Nephron (organoid): ENCODE measurements at regions not wholly inside any gene's neighbourhood (a gene's known extent, or its start where the extent isn't known, plus 50 kb on each side); places are given as distances from the start of the nearest gene placed in this dataset.

Source experiments
- H3K27ac Mint-ChIP-seq, 3 experiments: 2 replicates each; pipeline ENCODE4 v1.8.0; 2020; ENCODE audit warnings: mixed read lengths in 3 of 3, mild to moderate bottlenecking in 2 of 3, moderate library complexity in 1 of 3
- H3K27me3 Mint-ChIP-seq: 2 replicates; pipeline ENCODE4 v1.8.0; 2021; ENCODE audit warnings: low read depth, mild to moderate bottlenecking, moderate library complexity, mixed read lengths
- H3K36me3 Mint-ChIP-seq: 2 replicates; pipeline ENCODE4 v1.8.0; 2020; ENCODE audit warnings: low read depth, mixed read lengths
- H3K4me1 Mint-ChIP-seq: 2 replicates; pipeline ENCODE4 v1.8.0; 2020; ENCODE audit warnings: mixed read lengths
- H3K4me3 Mint-ChIP-seq, 3 experiments: 2 replicates each; pipeline ENCODE4 v1.8.0; 2020; ENCODE audit warnings: mild to moderate bottlenecking in 3 of 3, mixed read lengths in 3 of 3, moderate library complexity in 2 of 3
- H3K9me3 Mint-ChIP-seq: 2 replicates; pipeline ENCODE4 v1.8.0; 2020; ENCODE audit warnings: mixed read lengths
- TF ChIP-seq, protein P1 (sequence below), 3 experiments: fragments of 200-600 bp; sonication (generic); IDR thresholded peaks; one replicate each; pipeline ENCODE4 v1.5.0; 2021; ENCODE audit warnings: antibody characterized with exemption in 3 of 3; ENCODE audit not compliant: unreplicated experiment in 3 of 3

DNA sequence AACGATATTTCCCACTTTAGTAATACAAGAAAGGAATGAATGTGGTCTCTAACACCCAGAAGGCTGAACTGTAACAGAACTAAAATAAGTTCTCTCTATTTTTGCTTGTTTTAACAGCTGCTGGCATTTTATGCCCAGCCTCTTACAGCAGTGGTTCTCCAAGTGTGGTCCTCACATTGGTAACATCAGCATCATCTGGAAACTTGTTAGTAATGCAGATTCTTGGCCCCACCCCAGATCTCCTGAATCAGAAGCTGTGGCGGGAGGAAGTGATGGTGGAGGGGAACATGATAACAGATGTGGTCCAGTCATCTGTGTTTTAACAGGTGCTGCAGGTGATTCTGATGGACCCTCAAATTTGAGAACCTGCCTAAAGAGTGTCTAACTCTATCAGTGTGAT lies 170.1 kb downstream of the TMEM26 start:
- TF ChIP-seq, protein P1, sequence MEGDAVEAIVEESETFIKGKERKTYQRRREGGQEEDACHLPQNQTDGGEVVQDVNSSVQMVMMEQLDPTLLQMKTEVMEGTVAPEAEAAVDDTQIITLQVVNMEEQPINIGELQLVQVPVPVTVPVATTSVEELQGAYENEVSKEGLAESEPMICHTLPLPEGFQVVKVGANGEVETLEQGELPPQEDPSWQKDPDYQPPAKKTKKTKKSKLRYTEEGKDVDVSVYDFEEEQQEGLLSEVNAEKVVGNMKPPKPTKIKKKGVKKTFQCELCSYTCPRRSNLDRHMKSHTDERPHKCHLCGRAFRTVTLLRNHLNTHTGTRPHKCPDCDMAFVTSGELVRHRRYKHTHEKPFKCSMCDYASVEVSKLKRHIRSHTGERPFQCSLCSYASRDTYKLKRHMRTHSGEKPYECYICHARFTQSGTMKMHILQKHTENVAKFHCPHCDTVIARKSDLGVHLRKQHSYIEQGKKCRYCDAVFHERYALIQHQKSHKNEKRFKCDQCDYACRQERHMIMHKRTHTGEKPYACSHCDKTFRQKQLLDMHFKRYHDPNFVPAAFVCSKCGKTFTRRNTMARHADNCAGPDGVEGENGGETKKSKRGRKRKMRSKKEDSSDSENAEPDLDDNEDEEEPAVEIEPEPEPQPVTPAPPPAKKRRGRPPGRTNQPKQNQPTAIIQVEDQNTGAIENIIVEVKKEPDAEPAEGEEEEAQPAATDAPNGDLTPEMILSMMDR (IDR thresholded peaks at IDR 0.05; ENCODE audit: unreplicated experiment in 3 of 3): no peak
- Mint-ChIP-seq H3K4me1 (peaks cover 19% of the 10 kb centered on the region), H3K9me3 (no peaks in the 10 kb centered on the region), H3K36me3 (no peaks in the 10 kb centered on the region), H3K27me3 (no peaks in the 10 kb centered on the region), H3K4me3 (no peak overlapping the region), H3K27ac (no peak overlapping the region)

DNA sequence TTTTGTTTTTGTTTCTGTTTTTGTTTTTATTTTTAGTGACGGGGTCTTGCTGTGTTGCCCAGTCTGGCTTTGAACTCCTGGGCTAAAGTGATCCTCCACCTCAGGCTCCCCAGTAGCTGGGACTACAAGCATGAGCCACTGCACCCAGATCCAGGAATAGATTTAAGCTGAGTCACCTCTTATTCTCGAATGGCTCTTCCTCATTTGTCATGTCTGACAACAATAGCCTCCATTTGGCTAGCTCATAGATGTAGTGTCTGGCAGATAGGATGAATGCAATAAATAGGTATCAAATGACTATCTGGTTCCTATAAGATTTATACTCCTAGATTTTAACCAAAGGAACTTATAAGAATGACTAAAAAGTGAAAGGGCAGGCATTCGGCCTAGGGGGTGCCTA lies 172.9 kb downstream of the TMEM26 start:
- TF ChIP-seq, protein P1 (IDR thresholded peaks at IDR 0.05; ENCODE audit: unreplicated experiment in 3 of 3): no peak
- Mint-ChIP-seq H3K27ac (peak overlapping the region in 1 of 3 experiments; percentile 40), H3K9me3 (no peaks in the 10 kb centered on the region), H3K36me3 (no peaks in the 10 kb centered on the region), H3K4me1 (peaks cover 19% of the 10 kb centered on the region), H3K4me3 (no peak overlapping the region), H3K27me3 (no peaks in the 10 kb centered on the region)

DNA sequence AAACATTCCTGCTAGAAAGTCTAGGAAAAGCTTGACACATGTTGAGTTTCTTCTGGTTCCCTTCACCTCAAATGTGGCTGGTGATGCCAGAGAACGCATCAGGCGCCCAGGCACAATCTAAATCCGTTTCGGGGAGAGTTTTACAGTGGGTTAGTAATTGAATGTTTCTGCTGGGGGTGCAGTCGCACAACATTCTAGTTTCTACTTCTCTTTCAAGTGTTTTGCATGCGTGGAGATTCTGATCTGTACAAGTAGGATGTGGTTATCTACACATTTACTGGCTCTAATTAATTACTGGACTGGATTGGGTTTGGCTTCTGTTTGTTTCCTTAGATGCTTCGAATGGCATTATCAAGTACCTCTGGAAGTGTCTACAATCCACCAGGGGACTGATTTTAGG lies 173.8 kb downstream of the TMEM26 start:
- Mint-ChIP-seq H3K36me3 (no peaks in the 10 kb centered on the region), H3K9me3 (peaks cover 2% of the 10 kb centered on the region), H3K27me3 (no peaks in the 10 kb centered on the region)

DNA sequence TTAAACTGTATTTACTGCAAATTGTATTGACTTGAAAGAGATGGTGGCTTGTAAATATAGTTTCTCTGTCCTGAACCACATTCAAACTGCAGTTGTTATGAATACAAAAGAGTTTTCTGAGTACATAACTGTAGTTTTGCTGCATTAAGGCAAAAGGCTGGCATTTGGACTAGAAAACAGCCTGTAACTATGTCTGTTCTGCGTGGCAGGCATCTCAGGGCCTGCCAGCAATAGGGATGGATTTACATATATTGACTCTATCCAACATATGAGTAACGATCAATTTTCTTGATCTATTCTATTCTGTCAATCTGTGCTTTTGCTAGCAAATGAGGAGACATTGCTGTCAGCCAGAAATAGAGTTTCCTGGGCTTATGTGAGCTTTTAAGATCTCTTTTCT lies 174.6 kb downstream of the TMEM26 start:
- TF ChIP-seq, protein P1 (IDR thresholded peaks at IDR 0.05; ENCODE audit: unreplicated experiment in 3 of 3): no peak
- Mint-ChIP-seq H3K4me1 (peaks cover 11% of the 10 kb centered on the region), H3K27ac (no peak overlapping the region), H3K36me3 (no peaks in the 10 kb centered on the region), H3K4me3 (no peak overlapping the region), H3K27me3 (no peaks in the 10 kb centered on the region), H3K9me3 (peaks cover 2% of the 10 kb centered on the region)

More for the DNA sequence above, 173.8 kb downstream of the TMEM26 start:
- Mint-ChIP-seq H3K4me3 (no peak overlapping the region), H3K27ac (peak overlapping the region in 1 of 3 experiments; percentile 40), H3K4me1 (peaks cover 19% of the 10 kb centered on the region)
- TF ChIP-seq, protein P1 (IDR thresholded peaks at IDR 0.05; ENCODE audit: unreplicated experiment in 3 of 3): no peak

DNA sequence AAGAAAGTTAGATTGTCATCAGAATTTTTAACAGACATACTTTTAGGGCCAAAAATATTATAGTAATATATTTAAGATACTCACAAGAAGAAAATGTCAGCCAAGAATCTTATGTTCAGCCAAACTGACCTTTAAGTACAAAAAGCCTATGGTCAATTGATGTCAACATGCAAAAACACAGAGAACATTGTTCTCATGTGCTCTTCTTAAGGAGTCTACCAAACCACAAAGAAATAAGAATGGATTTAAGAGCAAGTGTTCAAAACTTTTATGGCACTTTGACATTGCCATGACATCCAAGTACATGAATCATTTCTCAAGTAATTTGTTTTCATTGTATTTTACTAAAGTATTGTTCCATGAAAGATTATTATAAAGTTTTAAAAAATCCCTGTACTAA lies 180.4 kb downstream of the TMEM26 start:
- Mint-ChIP-seq H3K9me3 (peaks cover 2% of the 10 kb centered on the region), H3K27ac (no peak overlapping the region), H3K27me3 (no peaks in the 10 kb centered on the region), H3K4me3 (no peak overlapping the region), H3K4me1 (peaks cover 4% of the 10 kb centered on the region), H3K36me3 (no peaks in the 10 kb centered on the region)
- TF ChIP-seq, protein P1 (IDR thresholded peaks at IDR 0.05; ENCODE audit: unreplicated experiment in 3 of 3): no peak

DNA sequence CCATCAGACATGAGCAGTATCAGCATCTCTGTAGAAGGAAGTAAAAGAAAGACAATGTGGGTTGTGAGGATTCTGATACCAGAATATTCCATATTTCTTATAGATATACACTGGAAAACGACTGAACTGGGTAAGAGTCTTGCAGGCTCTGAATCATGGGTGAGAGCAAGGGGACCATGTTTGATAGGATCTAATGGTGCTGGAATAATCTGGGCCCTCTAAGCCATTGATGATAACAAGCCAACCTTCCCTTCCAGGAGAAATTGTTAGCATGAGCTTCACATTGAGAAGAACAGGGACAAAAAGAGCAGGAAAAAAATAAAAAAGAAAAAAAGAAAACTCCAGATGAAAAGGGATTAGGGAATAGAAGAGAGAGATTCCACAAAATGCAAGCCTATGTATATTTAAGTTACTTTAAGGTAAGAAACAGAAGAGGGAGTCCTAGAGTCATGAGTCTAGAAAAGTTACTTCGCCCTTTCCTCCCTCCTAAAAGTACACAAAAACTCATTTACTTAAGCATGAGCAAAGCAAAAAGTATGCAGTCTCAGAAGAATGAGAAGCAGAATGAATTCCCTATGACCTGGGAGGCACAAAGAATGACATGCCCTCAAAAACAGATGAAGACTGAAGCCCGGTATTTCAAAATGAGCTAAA lies 181.9 kb downstream of the TMEM26 start:
- Mint-ChIP-seq H3K4me3 (no peak overlapping the region), H3K27ac (peak overlapping the region in 2 of 3 experiments; percentile 7 to 29), H3K36me3 (no peaks in the 10 kb centered on the region), H3K4me1 (peaks cover 4% of the 10 kb centered on the region), H3K9me3 (peaks cover 2% of the 10 kb centered on the region), H3K27me3 (no peaks in the 10 kb centered on the region)
- TF ChIP-seq, protein P1 (IDR thresholded peaks at IDR 0.05; ENCODE audit: unreplicated experiment in 3 of 3): peak in 1 of 3 experiments; percentile 11
